Effector CD8-positive, alpha-beta T cell (primary cell): ENCODE measurements at regions not wholly inside any gene's neighbourhood (a gene's known extent, or its start where the extent isn't known, plus 50 kb on each side); places are given as distances from the start of the nearest gene placed in this dataset.

Experiments
- DNase-seq: peaks from one replicate; lab custom pipeline; 2025; lab: John Stamatoyannopoulos, UW

GRCh38 chr1:58997637-58998036 lies 213.8 kb upstream of the JUN start:
- DNase-seq: no peak

GRCh38 chr1:58999676-59000075 lies 215.8 kb upstream of the JUN start:
- DNase-seq: no peak

GRCh38 chr1:59004755-59005154 lies 220.9 kb upstream of the JUN start:
- no peak for DNase-seq

GRCh38 chr1:59005491-59006288 lies 221.8 kb upstream of the JUN start:
- no peak for DNase-seq

GRCh38 chr1:59006289-59006658 lies 222.4 kb upstream of the JUN start:
- DNase-seq: no peak

- DNase-seq: no peak
These were observed 223.1 kb upstream of the JUN start for GRCh38 chr1:59006932-59007331.

- DNase-seq: no peak
These were observed 223.6 kb upstream of the JUN start for GRCh38 chr1:59007429-59007819.

- DNase-seq: no peak
These were observed 224.2 kb upstream of the JUN start for GRCh38 chr1:59007820-59008598.

GRCh38 chr1:59008599-59009347 lies 224.9 kb upstream of the JUN start:
- DNase-seq: no peak

GRCh38 chr1:59011663-59012062 lies 227.8 kb upstream of the JUN start:
- no peak for DNase-seq

GRCh38 chr1:59012378-59012777 lies 228.5 kb upstream of the JUN start:
- DNase-seq: no peak

GRCh38 chr1:59013276-59013927 lies 229.6 kb upstream of the JUN start:
- no peak for DNase-seq

- no peak for DNase-seq
These were observed 230.1 kb upstream of the JUN start for GRCh38 chr1:59013928-59014279.

- DNase-seq: no peak
These were observed 231.0 kb upstream of the JUN start for GRCh38 chr1:59014827-59015226.

- DNase-seq: no peak
These were observed 231.9 kb upstream of the JUN start for GRCh38 chr1:59015708-59016107.

- DNase-seq: no peak
These were observed 232.5 kb upstream of the JUN start for GRCh38 chr1:59016390-59016789.

- no peak for DNase-seq
These were observed 233.8 kb upstream of the JUN start for GRCh38 chr1:59017501-59018231.

GRCh38 chr1:59018446-59018845 lies 234.6 kb upstream of the JUN start:
- no peak for DNase-seq

GRCh38 chr1:59018860-59019259 lies 235.0 kb upstream of the JUN start:
- DNase-seq: no peak

- no peak for DNase-seq
These were observed 236.5 kb upstream of the JUN start for GRCh38 chr1:59020151-59020997.

GRCh38 chr1:59022199-59022598 lies 238.4 kb upstream of the JUN start:
- no peak for DNase-seq
